Stimulated activated CD8-positive, alpha-beta memory T cell treated with anti-CD3 and anti-CD28 coated beads, Interleukin-4, amount 100 ng/mL, for 1 hour (primary cell): ENCODE measurements at regions not wholly inside any gene's neighbourhood (a gene's known extent, or its start where the extent isn't known, plus 50 kb on each side); places are given as distances from the start of the nearest gene placed in this dataset.

Source experiments
- DNase-seq, 2 donors: peaks; one replicate each; pipeline ENCODE4 v3.0.0-alpha.2; 2020; ENCODE audit warnings: low read depth in 2 of 2, low spot score in 1 of 2

DNA sequence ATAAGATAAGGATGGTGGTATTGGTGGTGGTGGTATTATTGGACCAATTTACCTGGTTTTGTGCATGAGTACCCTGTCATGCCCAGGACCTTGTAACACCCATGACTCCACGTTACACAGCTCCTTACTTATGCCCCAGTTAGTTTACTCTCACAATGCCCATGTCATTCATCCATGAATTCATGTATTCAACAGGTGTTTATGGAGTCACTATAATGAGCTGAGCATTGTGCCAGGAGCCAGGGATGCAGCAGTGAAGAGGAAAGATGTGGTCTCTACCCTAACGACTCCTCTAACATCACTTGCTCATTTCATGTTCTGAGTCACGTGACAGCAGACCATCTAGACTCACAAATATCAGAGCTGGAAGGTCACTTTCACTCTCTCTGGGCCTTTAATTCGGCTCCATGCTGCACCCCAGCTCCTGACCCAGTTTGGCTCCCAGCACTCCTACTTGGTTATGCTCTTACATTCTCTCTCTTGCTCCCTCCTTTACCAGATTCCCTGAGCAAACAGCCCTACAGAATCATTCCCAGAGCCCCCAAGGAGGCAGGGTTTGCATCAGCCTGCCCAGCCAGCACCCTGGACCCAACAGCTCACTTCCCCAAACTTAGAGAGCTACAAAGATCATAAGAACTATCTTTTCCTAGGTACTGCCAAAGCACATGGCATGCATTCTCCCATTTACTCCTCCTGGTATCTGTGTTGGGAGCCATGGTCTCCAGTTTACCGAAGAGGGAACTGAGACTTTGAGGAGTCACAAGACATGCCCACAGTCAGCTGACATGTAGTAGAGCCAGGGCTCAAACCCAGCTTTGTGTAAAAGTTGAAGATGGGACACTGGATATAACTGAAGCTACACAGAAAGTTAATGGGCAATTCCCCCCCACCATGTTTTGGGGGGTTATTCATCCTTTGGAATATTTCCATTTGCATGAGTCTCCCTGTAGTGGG lies 449.9 kb downstream of the LRATD1 start:
- DNase-seq, result no peak

DNA sequence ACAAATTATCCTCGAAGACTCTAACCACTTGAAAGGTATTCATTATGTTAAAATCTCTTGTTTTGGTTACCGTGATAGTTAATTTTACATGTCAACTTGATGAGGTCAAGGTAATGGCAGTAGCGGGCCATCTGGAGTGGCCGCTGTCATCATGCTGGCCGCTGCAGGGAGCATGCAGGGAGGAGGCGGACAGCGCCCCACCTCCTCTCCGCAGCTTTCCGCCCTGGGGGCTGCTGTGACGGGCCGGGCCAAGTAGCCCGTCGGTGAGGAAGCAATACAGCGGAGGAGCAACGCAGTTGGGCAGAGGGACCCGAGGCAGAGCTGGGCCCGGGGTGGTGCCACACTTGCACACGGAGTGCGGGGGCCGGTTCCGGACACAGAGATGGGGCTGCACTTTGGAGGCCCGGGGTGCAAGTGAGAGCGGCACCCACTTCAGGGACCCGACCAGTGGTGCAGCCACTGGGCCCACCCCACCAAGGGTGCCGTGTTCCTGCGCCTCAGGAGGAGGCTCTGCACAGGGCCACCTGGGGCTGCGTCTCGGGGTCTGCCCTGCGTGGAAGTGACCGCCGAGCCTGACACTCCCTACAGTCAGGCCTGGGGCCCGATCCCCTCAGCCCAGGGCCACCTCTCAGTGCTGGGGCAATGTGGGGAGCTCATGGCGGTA lies 452.4 kb downstream of the LRATD1 start:
- DNase-seq, result no peak

DNA sequence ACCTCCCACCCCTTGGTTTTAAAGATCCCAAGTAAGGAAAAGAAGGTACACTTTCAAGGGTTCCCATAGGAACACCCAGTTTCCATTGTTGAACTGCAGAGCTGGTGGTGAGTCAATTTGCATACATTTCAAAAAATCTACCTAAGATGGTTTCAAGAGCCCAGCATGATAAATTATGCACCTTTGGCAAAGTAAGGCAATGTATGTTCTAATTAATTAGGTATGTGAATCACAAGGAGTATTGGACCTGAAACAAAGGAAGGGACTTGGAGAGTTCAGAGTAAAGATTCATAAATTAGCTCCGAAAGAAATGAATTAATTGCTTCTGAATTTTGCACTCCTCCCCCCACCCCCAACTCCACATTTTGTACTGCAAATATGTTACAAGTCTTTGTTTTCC lies 459.7 kb downstream of the LRATD1 start:
- no peak for DNase-seq

DNA sequence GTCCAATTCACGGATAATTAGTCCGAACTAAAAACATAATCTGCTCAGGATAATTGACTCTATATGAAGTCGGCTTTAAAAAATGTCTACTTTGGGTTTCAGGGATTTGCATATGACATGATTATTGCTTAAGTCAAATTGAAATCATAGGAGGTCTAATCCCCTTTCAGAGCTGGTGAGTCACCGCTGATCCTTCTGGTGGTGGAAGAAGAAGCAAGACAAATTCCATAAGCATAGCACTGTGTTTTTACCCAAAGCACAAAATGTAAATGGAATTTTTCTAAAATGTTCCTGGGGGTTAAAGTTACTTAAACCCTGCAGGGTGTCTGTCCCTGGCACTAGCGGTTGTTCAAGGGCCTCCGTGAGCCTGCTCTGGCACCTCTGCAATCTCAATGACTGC lies 460.2 kb downstream of the LRATD1 start:
- no peak for DNase-seq

DNA sequence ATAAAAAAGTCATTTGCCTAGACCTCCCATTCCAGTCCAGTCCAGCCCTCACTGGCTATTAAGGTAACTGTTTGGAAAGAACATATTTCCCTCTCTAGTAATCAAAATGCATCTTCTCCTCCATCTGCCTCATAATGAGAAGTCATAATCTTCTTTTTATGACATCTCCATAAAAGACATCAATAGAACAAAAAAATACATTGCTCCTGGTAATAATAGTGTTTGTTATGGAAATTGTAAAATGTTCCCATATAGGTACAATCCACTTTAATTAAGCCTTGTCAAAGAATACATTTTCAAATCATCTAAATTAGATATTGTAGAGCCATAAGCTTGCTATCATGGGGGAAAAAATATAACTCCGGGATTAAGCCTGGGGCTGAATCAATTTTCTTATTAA lies 461.6 kb downstream of the LRATD1 start:
- no peak for DNase-seq

DNA sequence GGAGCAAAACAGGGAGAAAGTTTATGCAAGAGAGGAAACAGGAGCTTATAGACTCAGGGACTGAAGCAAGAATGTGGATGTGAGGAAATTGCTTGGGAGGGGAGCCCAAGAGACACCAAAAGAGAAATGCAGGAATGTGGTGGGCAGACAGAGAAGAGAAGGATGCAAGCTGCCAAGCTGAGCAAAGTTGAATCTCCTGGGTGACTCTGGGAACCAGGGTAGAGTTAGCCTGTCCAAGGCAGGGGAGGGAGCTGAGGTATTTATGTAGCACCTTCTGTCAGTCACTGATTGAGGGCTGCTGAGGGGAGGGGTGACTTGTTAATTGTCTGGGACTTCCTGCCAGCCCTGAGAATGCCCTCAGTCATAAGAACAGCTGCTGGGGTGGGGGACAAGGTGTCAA lies 464.3 kb downstream of the NBAS start:
- no peak for DNase-seq

DNA sequence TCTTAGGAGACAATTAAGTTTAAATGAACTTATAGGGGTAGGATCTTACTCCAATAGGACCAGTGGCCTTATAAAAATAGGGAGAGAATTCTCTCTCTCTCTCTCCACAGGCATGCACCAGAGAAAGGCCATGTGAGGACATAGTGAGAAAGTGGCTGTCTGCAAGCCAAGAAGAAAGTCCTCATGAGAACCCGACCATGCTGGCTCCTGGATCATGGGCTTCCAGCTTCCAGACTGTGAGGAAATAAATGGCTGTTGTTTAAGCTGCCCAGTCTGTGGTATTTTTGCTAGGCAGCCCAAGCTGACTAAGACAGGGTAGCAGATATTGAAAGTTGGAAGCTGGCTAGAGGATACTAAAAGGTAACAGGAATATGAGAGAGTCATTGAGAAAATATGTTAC lies 454.0 kb downstream of the NBAS start:
- DNase-seq, result no peak

DNA sequence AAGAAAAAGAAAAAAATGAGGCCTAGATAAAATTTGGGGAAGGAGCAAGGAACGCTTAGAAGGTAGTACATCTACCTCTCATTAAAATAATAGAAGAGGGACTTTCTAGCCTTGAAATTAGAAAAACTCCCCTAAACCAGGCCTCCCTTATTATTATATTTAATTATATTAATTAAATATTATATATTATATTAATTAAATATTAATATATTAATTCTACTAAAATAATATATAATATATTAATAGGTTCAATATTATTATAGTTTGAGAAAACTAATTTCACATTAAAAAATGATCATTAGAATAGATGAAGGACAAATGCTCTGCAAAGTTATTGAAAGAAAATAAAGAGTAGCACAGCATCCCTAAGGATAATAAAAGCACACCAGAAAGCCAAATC lies 449.4 kb downstream of the NBAS start:
- no peak for DNase-seq

DNA sequence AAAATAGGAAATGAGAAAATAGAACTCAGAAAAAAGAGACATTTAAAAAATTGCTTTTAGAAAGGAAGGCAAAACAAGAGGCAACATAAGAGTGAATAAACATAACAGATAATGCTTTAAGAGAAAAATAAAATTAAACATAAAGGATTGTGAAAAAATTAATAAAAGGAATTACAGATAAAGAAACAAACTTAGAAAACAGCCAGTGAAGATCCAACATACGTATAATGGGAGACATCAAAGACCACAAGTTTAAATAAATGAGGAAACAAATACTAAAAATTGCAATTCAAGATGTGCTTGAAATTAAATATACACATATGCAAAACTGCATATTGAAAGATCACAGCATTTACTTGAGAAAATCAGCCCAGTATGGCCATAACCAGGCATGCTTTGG lies 448.9 kb downstream of the NBAS start:
- DNase-seq, result no peak

DNA sequence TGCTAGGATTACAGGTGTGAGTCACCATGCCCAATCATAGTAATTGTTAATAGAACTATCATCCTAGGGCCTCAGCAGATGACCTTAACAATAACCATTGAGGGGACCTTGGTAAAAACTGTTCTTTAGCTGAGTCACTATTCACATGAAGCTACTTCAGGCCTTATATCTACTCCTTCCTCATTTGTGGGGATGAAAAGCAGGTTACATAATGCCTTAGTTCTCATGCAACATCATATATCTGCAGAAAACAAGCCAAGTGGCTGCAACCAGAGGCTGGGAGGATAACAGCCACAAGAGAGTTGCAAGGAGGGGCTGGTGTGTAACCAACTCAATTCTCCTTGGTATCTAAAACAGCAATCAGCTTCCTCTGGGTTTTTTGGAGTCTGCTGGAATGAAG lies 445.4 kb downstream of the NBAS start:
- DNase-seq, result no peak

DNA sequence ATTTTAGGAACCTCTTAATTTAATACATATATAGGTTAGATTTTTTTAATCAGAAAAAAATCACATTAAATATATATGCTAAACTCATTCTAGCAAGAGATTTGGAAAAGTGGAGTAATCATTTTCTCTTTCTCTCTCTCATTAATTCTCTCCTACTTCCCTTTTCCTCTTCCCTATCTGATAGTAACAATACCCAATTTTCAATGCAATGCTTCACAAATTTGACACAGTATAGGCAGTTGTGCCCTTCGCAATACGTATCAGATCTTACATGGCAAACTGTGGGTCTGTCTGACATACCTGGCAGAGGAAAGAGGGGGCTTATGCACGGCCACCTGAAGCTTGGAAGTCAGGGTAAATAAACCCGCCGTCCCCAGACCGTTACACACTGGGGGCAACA lies 444.3 kb downstream of the NBAS start:
- DNase-seq, result no peak
